ENCODE measurements at regions not wholly inside any gene's neighbourhood (a gene's known extent, or its start where the extent isn't known, plus 50 kb on each side); places are given as distances from the start of the nearest gene placed in this dataset.

- DNase-seq (ENCODE audit: low read depth, low spot score) (no peak), ATAC-seq (no peak), FAIRE-seq (no peak)
- Histone ChIP-seq H4K20me1 (ENCODE audit: control insufficient read depth, insufficient read depth) (no peaks in the 10 kb centered on the region), H3K27me3 (replicated peaks in 1 of 2; ENCODE audit: control insufficient read depth in 2 of 2, insufficient read depth in 2 of 2, low read length in 1 of 2) (no peaks in the 10 kb centered on the region), H3K9me3 (replicated peaks; ENCODE audit: control insufficient read depth, insufficient read depth, low read length) (no peaks in the 10 kb centered on the region), H3K36me3 (ENCODE audit: control insufficient read depth in 2 of 2, insufficient read depth in 2 of 2, low read length in 1 of 2) (no peaks in the 10 kb centered on the region), H2AFZ (ENCODE audit: control insufficient read depth, low read depth, low read length) (no peak overlapping the region), H3K4me3 (no peak overlapping the region), H3K9ac (ENCODE audit: control insufficient read depth, insufficient read depth, low read length) (no peak overlapping the region), H3K4me2 (ENCODE audit: control insufficient read depth, insufficient read depth) (no peak overlapping the region), H3K27ac (ENCODE audit: control insufficient read depth, insufficient read depth) (no peak overlapping the region), H3K79me2 (ENCODE audit: control insufficient read depth, insufficient read depth, low read length) (no peaks in the 10 kb centered on the region), H3K4me1 (ENCODE audit: control insufficient read depth, insufficient read depth, low read length) (no peaks in the 10 kb centered on the region)
- in situ Hi-C loops (cut with MboI) = no loop called here
- no peak for TF ChIP-seq RBBP5 (conservative IDR thresholded peaks at IDR 0.05)
- no peak for TF ChIP-seq PAX8 (IDR thresholded peaks at IDR 0.05)
- RAD21 ChIA-PET (ENCODE audit: unreplicated experiment) = no interaction called here
- CTCF ChIA-PET = no interaction called here
- intact Hi-C loops (cut with micrococcal nuclease; ENCODE audit: unreplicated experiment) = no loop called here
- POLR2A ChIA-PET = no interaction called here
- WGBS (ENCODE audit: insufficient coverage, insufficient replicate concordance, low lambda C conversion rate, missing lambda C conversion rate) = 75% methylated on average over 6 of the region's 6 CpGs
- BruUV-seq (replicated peaks) = no TSS peak
- SMC1A ChIA-PET (ENCODE audit: uncharacterized antibody, unreplicated experiment) = no interaction called here
Observed at GRCh38 chr5:82699737-82700136, 377.5 kb downstream of the TMEM167A start.

DNA sequence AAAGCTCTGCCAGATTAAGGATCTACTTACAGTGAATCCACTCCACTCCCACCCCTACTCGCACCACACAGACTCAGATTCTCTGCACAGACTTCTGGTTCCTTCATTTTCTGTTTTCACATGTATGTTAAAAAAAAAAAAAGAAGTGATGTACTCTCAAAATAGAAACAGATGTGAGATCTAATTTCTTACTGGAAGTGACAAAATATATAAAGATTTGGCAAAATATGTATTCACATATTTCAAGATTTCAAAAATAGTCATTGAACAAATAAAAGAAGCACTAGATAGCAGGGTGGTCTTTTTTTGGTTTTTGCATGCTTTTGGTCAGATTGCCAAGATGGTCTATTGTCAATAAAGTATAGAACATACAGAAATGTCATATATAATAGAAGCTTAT, 379.2 kb downstream of the TMEM167A start:
- ATAC-seq (no peak), FAIRE-seq (no peak), DNase-seq (ENCODE audit: low read depth, low spot score) (no peak)
- POLR2A ChIA-PET = no interaction called here
- CTCF ChIA-PET = interaction anchor here (0.6 kb wide), 1 partner anchor 97 kb away, joined by 3 read pairs; no protein-coding TSS in a partner anchor
- no peak overlapping the region for H2AFZ ChIP-seq (ENCODE audit: control insufficient read depth, low read depth, low read length)
- in situ Hi-C loops (cut with MboI) = no loop called here
- H3K27ac ChIP-seq (ENCODE audit: control insufficient read depth, insufficient read depth) = no peak overlapping the region
- H3K9me3 ChIP-seq (replicated peaks; ENCODE audit: control insufficient read depth, insufficient read depth, low read length) = no peaks in the 10 kb centered on the region
- no peak overlapping the region for H3K4me2 ChIP-seq (ENCODE audit: control insufficient read depth, insufficient read depth)
- 64% methylated on average over 1 of the region's 1 CpG for WGBS (ENCODE audit: insufficient coverage, insufficient replicate concordance, low lambda C conversion rate, missing lambda C conversion rate)
- RAD21 ChIA-PET (ENCODE audit: unreplicated experiment) = no interaction called here
- SMC1A ChIA-PET (ENCODE audit: uncharacterized antibody, unreplicated experiment) = no interaction called here
- H3K79me2 ChIP-seq (ENCODE audit: control insufficient read depth, insufficient read depth, low read length) = no peaks in the 10 kb centered on the region
- H3K9ac ChIP-seq (ENCODE audit: control insufficient read depth, insufficient read depth, low read length) = no peak overlapping the region
- H3K36me3 ChIP-seq (ENCODE audit: control insufficient read depth in 2 of 2, insufficient read depth in 2 of 2, low read length in 1 of 2) = no peaks in the 10 kb centered on the region
- no peaks in the 10 kb centered on the region for H4K20me1 ChIP-seq (ENCODE audit: control insufficient read depth, insufficient read depth)
- H3K4me1 ChIP-seq (ENCODE audit: control insufficient read depth, insufficient read depth, low read length) = no peaks in the 10 kb centered on the region
- BruUV-seq (replicated peaks) = no TSS peak
- TF ChIP-seq, protein P1, sequence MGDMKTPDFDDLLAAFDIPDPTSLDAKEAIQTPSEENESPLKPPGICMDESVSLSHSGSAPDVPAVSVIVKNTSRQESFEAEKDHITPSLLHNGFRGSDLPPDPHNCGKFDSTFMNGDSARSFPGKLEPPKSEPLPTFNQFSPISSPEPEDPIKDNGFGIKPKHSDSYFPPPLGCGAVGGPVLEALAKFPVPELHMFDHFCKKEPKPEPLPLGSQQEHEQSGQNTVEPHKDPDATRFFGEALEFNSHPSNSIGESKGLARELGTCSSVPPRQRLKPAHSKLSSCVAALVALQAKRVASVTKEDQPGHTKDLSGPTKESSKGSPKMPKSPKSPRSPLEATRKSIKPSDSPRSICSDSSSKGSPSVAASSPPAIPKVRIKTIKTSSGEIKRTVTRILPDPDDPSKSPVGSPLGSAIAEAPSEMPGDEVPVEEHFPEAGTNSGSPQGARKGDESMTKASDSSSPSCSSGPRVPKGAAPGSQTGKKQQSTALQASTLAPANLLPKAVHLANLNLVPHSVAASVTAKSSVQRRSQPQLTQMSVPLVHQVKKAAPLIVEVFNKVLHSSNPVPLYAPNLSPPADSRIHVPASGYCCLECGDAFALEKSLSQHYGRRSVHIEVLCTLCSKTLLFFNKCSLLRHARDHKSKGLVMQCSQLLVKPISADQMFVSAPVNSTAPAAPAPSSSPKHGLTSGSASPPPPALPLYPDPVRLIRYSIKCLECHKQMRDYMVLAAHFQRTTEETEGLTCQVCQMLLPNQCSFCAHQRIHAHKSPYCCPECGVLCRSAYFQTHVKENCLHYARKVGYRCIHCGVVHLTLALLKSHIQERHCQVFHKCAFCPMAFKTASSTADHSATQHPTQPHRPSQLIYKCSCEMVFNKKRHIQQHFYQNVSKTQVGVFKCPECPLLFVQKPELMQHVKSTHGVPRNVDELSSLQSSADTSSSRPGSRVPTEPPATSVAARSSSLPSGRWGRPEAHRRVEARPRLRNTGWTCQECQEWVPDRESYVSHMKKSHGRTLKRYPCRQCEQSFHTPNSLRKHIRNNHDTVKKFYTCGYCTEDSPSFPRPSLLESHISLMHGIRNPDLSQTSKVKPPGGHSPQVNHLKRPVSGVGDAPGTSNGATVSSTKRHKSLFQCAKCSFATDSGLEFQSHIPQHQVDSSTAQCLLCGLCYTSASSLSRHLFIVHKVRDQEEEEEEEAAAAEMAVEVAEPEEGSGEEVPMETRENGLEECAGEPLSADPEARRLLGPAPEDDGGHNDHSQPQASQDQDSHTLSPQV (IDR thresholded peaks at IDR 0.05) = no peak
- intact Hi-C loops (cut with micrococcal nuclease; ENCODE audit: unreplicated experiment) = no loop called here
- no peak overlapping the region for H3K4me3 ChIP-seq
- no peaks in the 10 kb centered on the region for H3K27me3 ChIP-seq (replicated peaks in 1 of 2; ENCODE audit: control insufficient read depth in 2 of 2, insufficient read depth in 2 of 2, low read length in 1 of 2)

All from GM12878 (cell line).